ENCODE measurements at regions not wholly inside any gene's neighbourhood (a gene's known extent, or its start where the extent isn't known, plus 50 kb on each side); places are given as distances from the start of the nearest gene placed in this dataset.

GRCh38 chr12:91394903-91395302 is 212.3 kb upstream of the DCN start:
- no peak for TF ChIP-seq CTCF (IDR thresholded peaks at IDR 0.05; ENCODE audit: borderline replicate concordance, extremely low read depth, low read length, poor library complexity, severe bottlenecking)
- TF ChIP-seq EZH2 (IDR thresholded peaks at IDR 0.05; ENCODE audit: borderline replicate concordance, low read depth, low read length, severe bottlenecking): no peak
